GM19372 (cell line): ENCODE measurements at regions not wholly inside any gene's neighbourhood (a gene's known extent, or its start where the extent isn't known, plus 50 kb on each side); places are given as distances from the start of the nearest gene placed in this dataset.

Experiments used
- ATAC-seq: cut with Tn5 transposase; IDR thresholded peaks from one replicate; pipeline ENCODE4 v1.9.1; 2021; ENCODE audit warnings: mild to moderate bottlenecking, low read depth, moderate library complexity; ENCODE audit not compliant: unreplicated experiment

DNA sequence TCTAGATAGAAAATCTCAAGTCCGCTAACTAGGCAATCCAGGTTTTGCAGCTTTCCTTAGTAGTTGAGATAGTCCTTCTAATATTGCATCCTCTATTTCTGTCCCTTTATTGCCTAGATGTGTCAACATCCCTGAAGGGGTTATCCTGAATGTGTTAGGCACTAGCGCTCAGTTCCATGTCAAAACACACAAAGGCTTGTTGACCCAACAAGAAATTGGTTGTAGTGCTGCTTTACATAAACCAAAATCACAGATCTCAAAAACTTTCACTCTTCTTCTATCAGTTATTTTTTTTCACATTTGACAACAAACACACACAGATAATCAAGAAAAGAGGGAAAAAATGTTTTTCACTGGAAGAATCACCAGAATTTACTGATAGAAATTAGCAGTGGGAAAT, 51.4 kb upstream of the SOX2 start:
- ATAC-seq: no peak

GRCh38 chr3:181637456-181637855, 74.3 kb upstream of the SOX2 start:
- ATAC-seq: no peak

DNA sequence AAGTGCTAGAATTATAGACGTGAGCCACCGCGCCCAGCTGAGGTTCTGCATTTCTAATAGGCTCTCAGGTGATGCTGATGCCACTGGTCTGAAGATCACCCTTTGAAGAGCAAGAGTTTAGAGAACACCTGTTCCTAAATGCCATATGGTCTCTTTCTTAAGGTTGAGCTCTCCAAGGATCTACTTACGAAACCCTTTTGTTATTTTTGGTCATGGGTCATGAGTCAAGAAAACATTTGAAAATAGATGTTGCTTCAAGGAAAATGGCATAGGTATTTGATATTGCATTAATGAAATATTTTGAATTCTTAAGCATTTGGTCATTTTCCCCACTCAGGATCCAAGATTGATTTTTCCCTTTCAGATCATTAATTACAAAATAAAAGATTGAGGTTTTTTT, 74.7 kb upstream of the SOX2 start:
- ATAC-seq: no peak

DNA sequence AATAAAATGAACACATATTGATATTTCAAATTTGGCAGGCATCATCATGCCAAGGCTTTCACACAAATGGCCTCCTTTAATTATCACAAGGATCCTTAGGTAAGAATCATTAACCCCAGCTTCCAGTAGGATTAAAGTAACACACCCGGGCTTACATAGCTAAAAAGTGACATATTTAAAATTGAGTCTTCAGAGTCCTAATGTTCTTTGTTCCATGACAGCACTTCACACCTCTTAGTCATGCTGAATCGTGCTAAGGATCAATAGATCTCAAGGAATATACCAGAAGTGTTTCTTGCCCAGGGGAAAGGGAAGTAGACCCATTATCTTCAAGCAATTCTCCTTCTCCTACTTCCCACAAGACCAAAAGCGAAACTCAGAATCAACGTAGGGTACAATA, 76.6 kb upstream of the SOX2 start:
- no peak for ATAC-seq

- ATAC-seq: no peak
Observed at GRCh38 chr3:181633556-181633955, 78.2 kb upstream of the SOX2 start.

DNA sequence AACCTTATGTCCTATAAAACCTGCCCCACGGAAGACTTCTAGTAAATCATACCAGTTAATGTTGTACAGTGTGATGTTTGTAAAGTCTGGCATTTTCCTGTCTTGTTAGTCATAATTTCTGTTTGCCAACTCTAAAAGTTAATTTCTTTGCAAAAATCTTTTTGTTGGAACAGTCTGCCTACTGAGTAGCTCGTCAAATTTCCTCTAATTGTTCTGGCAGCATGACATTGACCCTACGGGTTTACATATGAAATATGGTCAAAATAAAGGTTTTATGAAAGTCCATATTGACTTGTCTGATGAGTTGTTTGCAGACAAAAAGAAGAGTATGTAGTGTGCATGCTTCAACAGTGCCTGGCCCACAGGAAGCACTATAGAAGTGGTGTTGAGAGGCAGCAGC, 79.8 kb upstream of the SOX2 start:
- ATAC-seq: no peak

- no peak for ATAC-seq
Observed at GRCh38 chr3:181630853-181631252, 80.9 kb upstream of the SOX2 start.

- ATAC-seq: no peak
Observed at GRCh38 chr3:181629711-181630110, 82.0 kb upstream of the SOX2 start.

GRCh38 chr3:181629029-181629428, 82.7 kb upstream of the SOX2 start:
- ATAC-seq: no peak

DNA sequence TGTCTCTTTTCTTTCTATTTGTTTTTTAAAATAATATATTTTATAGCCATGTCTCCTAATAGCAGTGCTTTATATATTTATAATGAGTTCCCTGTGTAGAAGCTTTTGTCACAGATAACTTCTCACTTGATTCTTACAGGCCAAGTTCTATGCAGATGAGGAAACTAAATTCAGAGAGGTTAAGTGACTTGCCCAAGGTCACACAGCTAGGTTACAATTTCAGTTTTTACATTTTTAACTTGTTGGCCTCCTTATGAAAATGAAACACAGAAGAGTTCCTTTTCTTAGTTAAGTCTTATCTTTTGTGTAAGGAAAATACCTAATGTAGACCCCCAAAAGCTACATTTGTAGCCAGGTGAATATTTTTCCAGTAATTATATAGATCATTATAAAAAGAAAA, 83.3 kb upstream of the SOX2 start:
- ATAC-seq: no peak

- no peak for ATAC-seq
Observed at GRCh38 chr3:181626036-181626435, 85.7 kb upstream of the SOX2 start.

DNA sequence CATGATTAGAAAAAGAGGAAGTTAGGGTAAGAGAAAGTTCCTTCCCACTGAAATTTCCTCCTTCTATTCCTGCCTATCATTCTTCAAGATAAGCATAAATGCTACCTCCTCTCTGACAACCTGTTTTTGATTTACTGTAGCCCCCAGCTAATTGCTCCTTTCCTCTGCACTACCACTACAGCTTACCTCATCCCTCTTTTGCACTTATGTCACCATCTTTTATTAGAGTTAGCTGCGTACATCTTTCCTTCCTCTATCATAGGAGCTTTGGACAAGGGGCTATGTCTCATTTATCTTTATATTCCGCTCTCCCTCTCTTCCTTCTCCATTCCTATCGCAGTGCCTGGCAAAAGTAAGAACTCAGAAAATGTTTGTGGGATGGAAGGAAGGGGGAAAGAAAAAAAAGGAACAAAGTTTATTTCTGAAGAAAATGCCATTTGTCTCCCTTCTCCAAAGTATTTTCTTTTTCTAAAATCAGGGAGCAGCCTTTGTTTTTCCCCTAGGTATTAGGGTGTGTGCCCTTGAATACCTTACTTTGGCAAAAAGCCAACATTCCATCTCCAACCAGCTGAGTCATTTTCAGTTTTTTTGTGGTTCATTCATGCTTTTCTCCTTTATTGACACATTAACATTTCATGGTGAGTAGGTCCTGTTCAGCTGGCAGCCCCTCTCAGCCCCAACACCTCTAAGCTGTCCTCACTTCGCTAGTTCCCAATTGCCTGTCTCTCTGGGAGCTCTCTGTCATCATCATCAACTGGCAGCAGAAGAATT, 87.6 kb upstream of the SOX2 start:
- no peak for ATAC-seq

DNA sequence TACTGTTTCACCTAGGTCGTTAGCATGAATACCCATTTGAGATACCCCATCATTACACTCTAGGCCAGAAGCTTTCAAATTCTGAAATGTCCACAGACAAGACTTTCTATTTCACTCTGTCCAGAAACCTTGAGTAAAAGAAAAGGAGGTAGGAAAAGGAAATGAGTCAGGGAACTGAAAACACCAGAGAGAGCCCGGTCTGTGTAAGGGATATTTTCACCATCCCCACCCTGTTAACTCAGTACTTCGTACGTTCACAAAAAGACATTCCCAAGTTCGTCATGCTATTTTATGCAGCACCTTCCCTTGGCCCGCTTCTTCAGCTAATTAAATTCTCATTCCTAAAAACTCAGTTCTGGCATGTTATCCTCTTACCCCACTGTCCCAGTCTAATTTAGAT, 89.4 kb upstream of the SOX2 start:
- ATAC-seq: no peak

GRCh38 chr3:181619897-181620296, 91.8 kb upstream of the SOX2 start:
- ATAC-seq: no peak

- no peak for ATAC-seq
Observed at GRCh38 chr3:181618260-181618659, 93.5 kb upstream of the SOX2 start.

- no peak for ATAC-seq
Observed at GRCh38 chr3:181616088-181617070, 95.3 kb upstream of the SOX2 start.

GRCh38 chr3:181615666-181616065, 96.1 kb upstream of the SOX2 start:
- no peak for ATAC-seq

GRCh38 chr3:181614878-181615277, 96.8 kb upstream of the SOX2 start:
- ATAC-seq: no peak

DNA sequence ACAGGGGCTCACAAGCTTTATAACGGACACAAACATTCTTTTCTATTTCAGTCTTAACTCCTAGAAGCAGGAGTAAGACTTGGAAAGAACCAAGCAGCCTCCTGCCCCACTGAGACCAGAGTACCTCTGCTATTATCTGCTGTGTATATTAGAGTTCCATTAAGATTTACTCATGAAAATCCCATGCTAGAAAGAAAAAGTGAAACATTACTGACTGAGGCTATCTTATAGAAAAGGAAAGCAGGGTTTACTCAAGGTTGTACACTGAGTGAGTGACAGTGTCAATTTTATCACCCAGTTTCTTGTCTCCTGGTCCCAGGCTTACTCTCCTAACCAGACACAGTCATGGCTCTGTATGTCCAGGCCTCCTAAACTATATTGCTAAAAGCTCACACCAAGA, 97.9 kb upstream of the SOX2 start:
- no peak for ATAC-seq

DNA sequence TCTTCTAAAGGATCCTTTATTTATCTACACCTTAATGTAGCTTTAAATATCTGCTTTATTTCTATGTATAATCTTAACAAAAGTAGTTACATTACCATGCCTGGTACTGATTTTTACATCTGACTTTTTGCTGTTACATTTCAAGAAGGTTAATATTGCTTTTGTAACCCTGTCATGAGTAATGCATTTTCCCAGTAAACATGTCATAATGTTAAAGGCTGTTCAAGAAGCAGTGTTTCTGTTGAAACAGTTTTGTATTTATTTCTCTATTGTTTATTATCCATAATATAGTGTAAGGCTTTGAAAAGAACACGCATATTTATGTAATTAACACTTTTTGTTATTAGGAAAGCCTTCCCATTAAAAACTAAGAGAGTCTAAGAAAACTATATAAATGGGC, 98.5 kb upstream of the SOX2 start:
- ATAC-seq: no peak

GRCh38 chr3:181610973-181611265, 100.8 kb upstream of the SOX2 start:
- no peak for ATAC-seq
